BJ (cell line): ENCODE measurements at regions not wholly inside any gene's neighbourhood (a gene's known extent, or its start where the extent isn't known, plus 50 kb on each side); places are given as distances from the start of the nearest gene placed in this dataset.
A peak's percentile ranks its signal among the peaks of the same experiment; 100 is the strongest.

Experiments
- CTCF ChIA-PET: fragments of 350-600 bp; formaldehyde crosslinking; extraction: SDS; loops from one replicate; lab custom pipeline; 2021; ENCODE audit warnings: antibody characterized with exemption, inconsistent platforms; lab: Yijun Ruan, JAX
- POLR2A ChIA-PET: fragments of 300-600 bp; sonication (Branson Sonifier 250); formaldehyde crosslinking; extraction: SDS; loops from one replicate; lab custom pipeline; 2021; ENCODE audit warnings: antibody characterized with exemption; lab: Charles Lee
- DNase-seq: peaks from one replicate; pipeline ENCODE4 v3.0.0-alpha.2; 2011; ENCODE audit warnings: low read depth
- H3K27me3 ChIP-seq: 2 replicates; pipeline ENCODE4 v1.6.0; 2011; ENCODE audit warnings: low read length; ENCODE audit not compliant: control insufficient read depth, insufficient read depth
- H3K36me3 ChIP-seq: 2 replicates; pipeline ENCODE4 v1.5.1; 2011; ENCODE audit warnings: low read length; ENCODE audit not compliant: control insufficient read depth, insufficient read depth
- H3K4me3 ChIP-seq: 2 replicates; pipeline ENCODE4 v1.5.1; 2011; ENCODE audit warnings: low read depth, mild to moderate bottlenecking, control low read depth, low read length
- CTCF ChIP-seq: IDR thresholded peaks from 2 replicates; pipeline ENCODE4 v1.5.1; 2011; ENCODE audit warnings: low read depth, mild to moderate bottlenecking, control low read depth, inconsistent platforms, low read length, moderate library complexity; ENCODE audit not compliant: insufficient read depth

DNA sequence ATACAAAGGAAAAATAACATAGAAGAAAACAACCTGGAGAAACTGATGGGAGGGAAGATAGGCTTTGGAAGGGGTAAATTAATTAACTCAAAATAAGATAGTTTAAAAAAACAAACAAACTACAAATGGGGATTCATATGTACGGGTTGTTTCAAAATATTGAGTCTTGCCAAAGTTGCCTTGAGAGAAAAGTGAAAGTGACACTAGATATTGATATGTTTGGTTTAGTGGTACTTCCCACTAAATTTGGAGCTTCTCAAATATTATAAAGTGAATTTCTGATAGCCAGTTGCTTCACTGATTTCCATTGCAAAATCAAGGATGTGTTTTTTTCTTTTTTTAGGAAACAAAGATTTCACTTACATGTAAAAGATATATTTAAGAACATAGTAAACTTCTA is 149.5 kb upstream of the RUNX1 start:
- DNase-seq, result no peak
- H3K36me3 ChIP-seq, result no peaks in the 10 kb centered on the region
- POLR2A ChIA-PET, result no interaction called here
- no peak for TF ChIP-seq CTCF
- H3K4me3 ChIP-seq, result no peak overlapping the region
- no peaks in the 10 kb centered on the region for H3K27me3 ChIP-seq
- CTCF ChIA-PET, result interaction anchor here (0.7 to 1.7 kb wide), 2 partner anchors 9 to 362 kb away, joined by 3 to 5 read pairs; no protein-coding TSS in a partner anchor

GRCh38 chr21:35197992-35198431 is 148.9 kb upstream of the RUNX1 start:
- DNase-seq, result peak; percentile 90
- Histone ChIP-seq H3K27me3 (no peaks in the 10 kb centered on the region), H3K4me3 (no peak overlapping the region), H3K36me3 (no peaks in the 10 kb centered on the region)
- ChIA-PET CTCF (interaction anchor here (0.7 kb wide), 1 partner anchor 361 kb away, joined by 3 read pairs; no protein-coding TSS in a partner anchor), POLR2A (no interaction called here)
- TF ChIP-seq CTCF, result no peak

- CTCF ChIA-PET, result interaction anchor here (0.6 to 1.5 kb wide), 4 partner anchors 19 to 504 kb away, joined by 3 to 4 read pairs (median 4); no protein-coding TSS in a partner anchor
- POLR2A ChIA-PET, result no interaction called here
Measured at GRCh38 chr21:35197191-35197590, 148.1 kb upstream of the RUNX1 start.

DNA sequence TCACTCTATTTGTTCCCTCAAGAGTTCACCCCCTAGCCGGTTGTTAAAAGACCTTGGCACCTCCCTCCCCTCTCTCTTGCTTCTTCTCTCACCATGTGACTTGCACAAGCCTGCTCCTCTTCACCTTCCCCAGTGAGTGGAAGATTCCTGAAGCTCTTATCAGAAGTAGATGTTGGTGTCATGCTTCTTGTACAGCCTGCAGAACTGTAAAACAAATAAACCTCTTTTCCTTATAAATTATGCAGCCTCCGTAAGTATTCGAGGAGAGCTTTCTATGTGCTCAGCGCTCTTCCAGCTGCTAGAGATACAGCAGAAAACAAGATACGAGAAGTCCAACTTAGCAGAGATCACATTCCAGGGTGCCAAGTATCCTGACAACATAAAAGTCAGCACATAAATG is 147.0 kb upstream of the RUNX1 start:
- no peaks in the 10 kb centered on the region for H3K36me3 ChIP-seq
- CTCF ChIA-PET, result interaction anchor here (0.8 to 1.5 kb wide), 2 partner anchors 18 to 145 kb away, joined by 3 to 4 read pairs; no protein-coding TSS in a partner anchor
- no peak for DNase-seq
- POLR2A ChIA-PET, result no interaction called here
- H3K4me3 ChIP-seq, result no peak overlapping the region
- H3K27me3 ChIP-seq, result no peaks in the 10 kb centered on the region
- no peak for TF ChIP-seq CTCF

More at GRCh38 chr21:35197191-35197590, 148.1 kb upstream of the RUNX1 start:
- H3K36me3 ChIP-seq, result no peaks in the 10 kb centered on the region
- TF ChIP-seq CTCF, result no peak
- no peak for DNase-seq
- H3K27me3 ChIP-seq, result no peaks in the 10 kb centered on the region
- no peak overlapping the region for H3K4me3 ChIP-seq

GRCh38 chr21:35195232-35195631 is 146.1 kb upstream of the RUNX1 start:
- TF ChIP-seq CTCF, result no peak
- Histone ChIP-seq H3K36me3 (no peaks in the 10 kb centered on the region), H3K4me3 (no peak overlapping the region), H3K27me3 (no peaks in the 10 kb centered on the region)
- no peak for DNase-seq
- ChIA-PET CTCF (no interaction called here), POLR2A (no interaction called here)
